WERI-Rb-1 (cell line): ENCODE measurements at regions not wholly inside any gene's neighbourhood (a gene's known extent, or its start where the extent isn't known, plus 50 kb on each side); places are given as distances from the start of the nearest gene placed in this dataset.

Source experiments
- DNase-seq: peaks from one replicate; pipeline ENCODE4 v3.0.0-alpha.2; 2020
- H3K27ac ChIP-seq: fragments of 250-450 bp; sonication (Bioruptor Pico); 2 replicates; pipeline ENCODE4 v1.5.1; 2020; ENCODE audit warnings: mild to moderate bottlenecking, moderate library complexity
- H3K27me3 ChIP-seq: fragments of 250-450 bp; sonication (Bioruptor Pico); 2 replicates; pipeline ENCODE4 v1.5.1; 2021; ENCODE audit warnings: mild to moderate bottlenecking, low read depth, moderate library complexity; ENCODE audit not compliant: insufficient read depth, severe bottlenecking
- H3K36me3 ChIP-seq: fragments of 250-450 bp; sonication (Bioruptor Pico); 2 replicates; pipeline ENCODE4 v1.5.1; 2020; ENCODE audit warnings: mild to moderate bottlenecking, moderate library complexity
- H3K4me3 ChIP-seq: 2 replicates; pipeline ENCODE4 v1.5.1; 2011; ENCODE audit warnings: low read depth, mild to moderate bottlenecking, control low read depth, low read length
- H3K9me3 ChIP-seq: fragments of 250-450 bp; sonication (Bioruptor Pico); 2 replicates; pipeline ENCODE4 v1.5.1; 2021; ENCODE audit warnings: mild to moderate bottlenecking, moderate library complexity; ENCODE audit not compliant: severe bottlenecking
- TF ChIP-seq, protein P1 (sequence below): IDR thresholded peaks from 2 replicates; pipeline ENCODE4 v1.5.1; 2011; ENCODE audit warnings: low read depth, mild to moderate bottlenecking, control low read depth, inconsistent platforms, low read length

DNA sequence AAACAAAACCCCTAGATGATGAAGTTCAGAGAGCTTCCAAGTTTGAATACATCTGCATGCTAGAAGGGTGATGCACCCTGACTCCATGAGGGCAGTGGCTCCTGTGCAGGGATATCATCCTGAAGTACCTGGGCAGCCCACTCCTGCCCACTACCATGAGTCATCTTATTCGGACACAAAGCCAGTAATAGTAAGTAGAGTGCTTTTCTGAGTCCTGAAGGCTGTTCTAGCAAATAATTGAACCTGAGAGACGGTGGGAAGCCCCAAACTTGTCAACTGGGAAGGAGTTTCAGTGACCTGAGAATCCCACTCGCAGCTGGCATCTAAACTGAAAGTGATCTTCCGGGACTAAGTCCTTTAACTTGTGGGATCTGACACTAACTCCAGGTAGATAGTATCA lies 152.9 kb upstream of the COL21A1 start:
- H3K27ac ChIP-seq: no peak overlapping the region
- H3K9me3 ChIP-seq: no peaks in the 10 kb centered on the region
- no peak for DNase-seq
- H3K36me3 ChIP-seq: no peaks in the 10 kb centered on the region
- TF ChIP-seq, protein P1, sequence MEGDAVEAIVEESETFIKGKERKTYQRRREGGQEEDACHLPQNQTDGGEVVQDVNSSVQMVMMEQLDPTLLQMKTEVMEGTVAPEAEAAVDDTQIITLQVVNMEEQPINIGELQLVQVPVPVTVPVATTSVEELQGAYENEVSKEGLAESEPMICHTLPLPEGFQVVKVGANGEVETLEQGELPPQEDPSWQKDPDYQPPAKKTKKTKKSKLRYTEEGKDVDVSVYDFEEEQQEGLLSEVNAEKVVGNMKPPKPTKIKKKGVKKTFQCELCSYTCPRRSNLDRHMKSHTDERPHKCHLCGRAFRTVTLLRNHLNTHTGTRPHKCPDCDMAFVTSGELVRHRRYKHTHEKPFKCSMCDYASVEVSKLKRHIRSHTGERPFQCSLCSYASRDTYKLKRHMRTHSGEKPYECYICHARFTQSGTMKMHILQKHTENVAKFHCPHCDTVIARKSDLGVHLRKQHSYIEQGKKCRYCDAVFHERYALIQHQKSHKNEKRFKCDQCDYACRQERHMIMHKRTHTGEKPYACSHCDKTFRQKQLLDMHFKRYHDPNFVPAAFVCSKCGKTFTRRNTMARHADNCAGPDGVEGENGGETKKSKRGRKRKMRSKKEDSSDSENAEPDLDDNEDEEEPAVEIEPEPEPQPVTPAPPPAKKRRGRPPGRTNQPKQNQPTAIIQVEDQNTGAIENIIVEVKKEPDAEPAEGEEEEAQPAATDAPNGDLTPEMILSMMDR: no peak
- H3K27me3 ChIP-seq: no peaks in the 10 kb centered on the region
- H3K4me3 ChIP-seq: no peak overlapping the region

DNA sequence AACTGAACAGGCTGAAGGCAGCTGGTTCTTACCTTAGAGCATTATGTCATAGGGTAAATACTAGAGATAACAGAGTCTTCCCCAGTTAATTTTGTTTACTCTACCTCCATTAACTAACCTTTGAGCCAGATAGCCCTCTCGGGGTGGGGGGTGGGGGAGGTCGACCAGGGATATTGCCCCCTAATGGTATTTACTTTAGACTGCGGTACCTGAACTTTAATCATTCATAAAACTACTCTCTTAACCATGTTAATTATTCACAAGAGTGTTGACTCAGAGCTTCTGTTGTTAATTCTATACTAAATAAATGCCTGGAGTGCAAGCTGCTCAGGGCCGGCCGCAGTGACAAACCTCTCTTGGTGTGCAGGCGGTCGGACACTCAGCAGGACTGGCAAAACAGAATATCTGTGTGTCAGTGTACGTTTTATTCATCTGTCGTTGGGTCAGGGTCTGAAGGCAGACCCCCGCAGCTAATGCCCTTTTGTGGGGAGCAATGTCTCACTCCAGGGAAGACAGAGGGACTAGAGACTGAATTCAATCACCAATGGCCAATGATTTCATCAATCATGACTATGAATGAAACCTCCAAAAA lies 152.4 kb upstream of the COL21A1 start:
- no peaks in the 10 kb centered on the region for H3K36me3 ChIP-seq
- H3K9me3 ChIP-seq: no peaks in the 10 kb centered on the region
- H3K27ac ChIP-seq: no peak overlapping the region
- TF ChIP-seq, protein P1: no peak
- no peaks in the 10 kb centered on the region for H3K27me3 ChIP-seq
- DNase-seq: no peak
- no peak overlapping the region for H3K4me3 ChIP-seq

DNA sequence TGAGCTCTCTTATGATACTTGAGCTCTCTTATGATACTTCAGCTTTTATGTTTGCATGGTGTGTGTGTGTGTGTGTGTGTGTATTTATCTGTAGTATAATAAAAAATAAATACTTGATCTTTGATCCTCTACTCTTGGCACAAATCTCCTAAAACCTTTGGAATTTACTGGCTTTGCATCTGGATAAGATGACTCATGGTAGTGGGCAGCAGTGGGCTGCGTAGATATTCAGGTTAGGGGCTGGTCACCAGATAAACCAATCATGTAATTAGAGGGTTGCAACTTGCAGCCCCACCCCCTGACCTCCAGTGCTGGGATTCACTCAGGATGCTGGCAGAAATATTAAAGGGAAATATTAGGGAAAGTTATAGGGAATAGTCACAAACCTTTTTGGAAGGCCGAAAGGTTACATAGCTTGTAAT lies 151.9 kb upstream of the COL21A1 start:
- H3K4me3 ChIP-seq: no peak overlapping the region
- no peak overlapping the region for H3K27ac ChIP-seq
- no peaks in the 10 kb centered on the region for H3K27me3 ChIP-seq

DNA sequence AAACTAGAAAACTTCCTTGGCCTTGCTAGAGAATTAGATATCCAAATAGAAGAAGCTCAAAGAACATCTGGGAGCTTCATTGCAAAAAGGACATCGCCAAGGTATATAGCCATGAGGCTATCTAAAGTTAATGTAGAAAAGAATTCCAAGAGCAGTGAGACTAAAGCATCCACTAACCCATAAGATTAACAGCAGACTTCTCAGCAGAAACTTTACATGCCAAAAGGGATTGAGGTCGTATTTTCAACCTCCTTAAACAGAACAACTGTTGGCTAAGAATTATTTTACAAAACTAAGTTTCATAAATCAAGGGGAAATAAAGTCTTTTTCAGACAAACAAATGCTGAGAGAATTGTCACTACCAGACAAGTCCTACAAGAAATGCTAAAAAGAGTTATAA lies 149.1 kb upstream of the COL21A1 start:
- TF ChIP-seq, protein P1: no peak
- H3K9me3 ChIP-seq: no peaks in the 10 kb centered on the region
- H3K27me3 ChIP-seq: no peaks in the 10 kb centered on the region
- no peak overlapping the region for H3K27ac ChIP-seq
- no peak overlapping the region for H3K4me3 ChIP-seq
- DNase-seq: no peak
- no peaks in the 10 kb centered on the region for H3K36me3 ChIP-seq

More for the DNA sequence above, 151.9 kb upstream of the COL21A1 start:
- TF ChIP-seq, protein P1: no peak
- DNase-seq: no peak
- Histone ChIP-seq H3K36me3 (no peaks in the 10 kb centered on the region), H3K9me3 (no peaks in the 10 kb centered on the region)

DNA sequence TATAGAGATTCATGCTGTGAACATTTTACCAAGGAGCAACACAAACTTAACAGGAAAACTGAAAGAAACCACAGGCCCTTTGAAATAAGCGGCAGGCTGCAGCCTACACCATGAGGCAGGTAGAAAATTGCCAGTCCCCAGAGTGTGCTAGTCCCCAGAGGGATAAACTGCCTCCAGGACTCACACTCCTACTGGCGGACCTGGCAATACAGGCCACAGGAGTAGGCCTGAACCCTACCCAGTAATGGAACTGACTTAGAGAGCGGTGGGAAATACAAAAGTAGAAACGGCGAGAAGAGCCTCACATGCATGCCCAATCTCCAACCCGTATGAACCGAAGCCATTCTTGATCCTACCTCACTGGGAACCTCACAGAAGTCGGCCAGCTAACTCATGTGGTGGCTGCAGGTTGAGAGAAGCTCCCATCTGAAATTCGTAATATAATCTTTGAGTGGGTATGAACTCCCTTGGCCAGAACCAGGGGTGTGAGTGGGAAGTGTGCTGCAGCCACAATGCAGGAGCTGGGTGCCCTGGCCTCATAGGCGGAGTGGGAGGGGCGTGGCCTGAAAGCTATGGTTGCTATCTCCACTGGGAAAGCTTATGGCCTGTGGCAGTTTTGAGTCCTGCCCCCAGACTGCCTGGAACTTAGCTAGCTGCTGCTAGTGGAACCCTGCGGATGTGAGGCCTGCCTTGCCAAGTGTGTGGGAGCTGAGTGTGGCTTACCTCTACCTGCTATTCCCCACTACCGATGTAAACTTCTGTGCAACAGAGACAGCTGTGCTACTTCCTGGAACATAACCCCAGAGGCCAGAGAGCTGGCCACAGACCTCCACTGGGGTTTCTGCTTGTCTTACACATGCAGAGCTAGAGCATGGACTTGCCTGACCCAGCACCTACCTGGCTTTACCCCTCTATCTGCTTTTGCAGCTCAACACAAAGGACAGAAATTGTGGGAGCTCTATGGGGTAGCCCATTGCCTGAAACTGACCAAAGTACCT lies 146.5 kb upstream of the COL21A1 start:
- H3K4me3 ChIP-seq: no peak overlapping the region
- TF ChIP-seq, protein P1: no peak
- no peaks in the 10 kb centered on the region for H3K36me3 ChIP-seq
- no peaks in the 10 kb centered on the region for H3K9me3 ChIP-seq
- H3K27ac ChIP-seq: no peak overlapping the region
- DNase-seq: no peak
- no peaks in the 10 kb centered on the region for H3K27me3 ChIP-seq
